ENCODE measurements at regions not wholly inside any gene's neighbourhood (a gene's known extent, or its start where the extent isn't known, plus 50 kb on each side); places are given as distances from the start of the nearest gene placed in this dataset.

- 77% methylated on average over 2 of the region's 2 CpGs for WGBS (ENCODE audit: low lambda C conversion rate)
- Histone ChIP-seq H3K9me3 (0 out of 2 replicates have a peak, but pooled peaks cover 3% of the 10 kb centered on the region), H3K4me3 (ENCODE audit: low read depth in 2 of 2, low read length in 1 of 2) (no peak overlapping the region), H3K27me3 (ENCODE audit: insufficient read depth) (no peaks in the 10 kb centered on the region), H3F3A (replicated peaks; ENCODE audit: insufficient read depth) (no peaks in the 10 kb centered on the region), H3K9me2 (no peaks in the 10 kb centered on the region), H3K4me2 (no peak overlapping the region), H3K79me2 (ENCODE audit: insufficient read depth) (no peaks in the 10 kb centered on the region), H3K36me3 (replicated peaks in 1 of 2; ENCODE audit: control insufficient read depth in 1 of 2, insufficient read depth in 2 of 2, low read length in 1 of 2) (no peaks in the 10 kb centered on the region), H3K4me1 (ENCODE audit: control insufficient read depth in 1 of 2, insufficient read depth in 2 of 2, low read depth in 1 of 2, low read length in 1 of 2) (no peaks in the 10 kb centered on the region), H3K27ac (ENCODE audit: low read depth in 2 of 2, low read length in 1 of 2) (no peak overlapping the region), H4K20me1 (ENCODE audit: insufficient read depth) (no peaks in the 10 kb centered on the region), H2AFZ (ENCODE audit: low read depth) (no peak overlapping the region), H3K9ac (no peak overlapping the region)
- POLR2A ChIA-PET: no interaction called here
- CTCF ChIA-PET: no interaction called here
- TF ChIP-seq RFX5 (IDR thresholded peaks at IDR 0.05; ENCODE audit: low read length) (no peak), JUND (IDR thresholded peaks at IDR 0.05) (no peak), RCOR1 (IDR thresholded peaks at IDR 0.05; ENCODE audit: low read length) (no peak), SMC3 (IDR thresholded peaks at IDR 0.05; ENCODE audit: low read depth, low read length) (no peak), ELF1 (IDR thresholded peaks at IDR 0.05) (no peak)
- no peak for DNase-seq
These were observed 246.9 kb upstream of the SYT1 start for GRCh38 chr12:78617683-78618082.

DNA sequence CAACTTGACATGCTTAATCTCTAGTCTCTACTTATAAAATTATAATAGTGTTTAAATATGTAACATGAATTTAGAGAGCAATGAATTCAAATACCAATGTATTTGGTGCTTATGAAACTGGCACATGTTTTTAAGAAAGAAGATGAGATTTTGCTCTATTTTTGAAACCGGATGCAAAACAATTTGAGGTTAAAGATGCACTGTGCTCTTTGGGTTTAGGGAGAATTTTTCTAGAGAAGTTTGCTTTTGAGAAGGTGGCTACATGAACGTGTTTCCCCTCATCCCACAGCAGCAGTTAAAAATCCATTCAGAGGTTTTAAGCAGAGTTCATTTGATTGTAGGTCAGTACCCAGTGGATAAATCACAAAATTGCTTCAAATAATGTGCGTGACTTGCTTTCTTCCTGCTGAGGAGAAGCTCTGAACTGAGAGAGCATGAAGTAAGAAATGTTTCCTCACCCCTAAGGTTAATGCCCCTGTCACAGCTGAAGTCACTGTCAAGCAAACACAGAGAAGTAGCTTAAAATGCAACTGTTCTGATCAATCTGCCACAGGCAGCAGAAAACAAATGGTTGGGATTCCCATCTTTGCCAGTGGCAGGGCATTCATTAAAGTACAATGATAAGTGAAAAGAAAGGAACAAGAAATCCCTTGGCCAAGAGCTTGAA lies 241.9 kb upstream of the SYT1 start:
- WGBS (ENCODE audit: low lambda C conversion rate): 83% methylated on average over 3 of the region's 3 CpGs
- TF ChIP-seq MAX (IDR thresholded peaks at IDR 0.05; ENCODE audit: low read depth) (no peak), ZBTB33 (IDR thresholded peaks at IDR 0.05; ENCODE audit: borderline replicate concordance, low read depth) (no peak), TCF12 (IDR thresholded peaks at IDR 0.05) (no peak), NRF1 (IDR thresholded peaks at IDR 0.05; ENCODE audit: low read depth, low read length) (no peak), TAF1 (IDR thresholded peaks at IDR 0.05; ENCODE audit: borderline replicate concordance, low read depth, low read length) (no peak), ELF1 (IDR thresholded peaks at IDR 0.05) (no peak), POLR2AphosphoS5 (IDR thresholded peaks at IDR 0.05; ENCODE audit: low read depth, low read length) (no peak), MEF2A (IDR thresholded peaks at IDR 0.05; ENCODE audit: borderline replicate concordance, low read depth) (no peak), CHD2 (IDR thresholded peaks at IDR 0.05; ENCODE audit: low read length, partially characterized antibody) (no peak), SMC3 (IDR thresholded peaks at IDR 0.05; ENCODE audit: low read depth, low read length) (no peak)
- TF ChIP-seq, protein P1, sequence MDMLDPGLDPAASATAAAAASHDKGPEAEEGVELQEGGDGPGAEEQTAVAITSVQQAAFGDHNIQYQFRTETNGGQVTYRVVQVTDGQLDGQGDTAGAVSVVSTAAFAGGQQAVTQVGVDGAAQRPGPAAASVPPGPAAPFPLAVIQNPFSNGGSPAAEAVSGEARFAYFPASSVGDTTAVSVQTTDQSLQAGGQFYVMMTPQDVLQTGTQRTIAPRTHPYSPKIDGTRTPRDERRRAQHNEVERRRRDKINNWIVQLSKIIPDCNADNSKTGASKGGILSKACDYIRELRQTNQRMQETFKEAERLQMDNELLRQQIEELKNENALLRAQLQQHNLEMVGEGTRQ (IDR thresholded peaks at IDR 0.05; ENCODE audit: borderline replicate concordance, low read depth, low read length): no peak
- TF ChIP-seq, protein P2, sequence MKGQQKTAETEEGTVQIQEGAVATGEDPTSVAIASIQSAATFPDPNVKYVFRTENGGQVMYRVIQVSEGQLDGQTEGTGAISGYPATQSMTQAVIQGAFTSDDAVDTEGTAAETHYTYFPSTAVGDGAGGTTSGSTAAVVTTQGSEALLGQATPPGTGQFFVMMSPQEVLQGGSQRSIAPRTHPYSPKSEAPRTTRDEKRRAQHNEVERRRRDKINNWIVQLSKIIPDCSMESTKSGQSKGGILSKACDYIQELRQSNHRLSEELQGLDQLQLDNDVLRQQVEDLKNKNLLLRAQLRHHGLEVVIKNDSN (IDR thresholded peaks at IDR 0.05; ENCODE audit: borderline replicate concordance, low read depth): no peak
- Histone ChIP-seq H3K4me3 (ENCODE audit: low read depth in 2 of 2, low read length in 1 of 2) (no peak overlapping the region), H3F3A (replicated peaks; ENCODE audit: insufficient read depth) (no peaks in the 10 kb centered on the region), H2AFZ (ENCODE audit: low read depth) (peak overlapping the region; percentile 51), H3K79me2 (ENCODE audit: insufficient read depth) (no peaks in the 10 kb centered on the region), H3K36me3 (replicated peaks in 1 of 2; ENCODE audit: control insufficient read depth in 1 of 2, insufficient read depth in 2 of 2, low read length in 1 of 2) (no peaks in the 10 kb centered on the region), H3K4me1 (ENCODE audit: control insufficient read depth in 1 of 2, insufficient read depth in 2 of 2, low read depth in 1 of 2, low read length in 1 of 2) (no peaks in the 10 kb centered on the region), H4K20me1 (ENCODE audit: insufficient read depth) (no peaks in the 10 kb centered on the region), H3K9ac (no peak overlapping the region), H3K9me3 (0 out of 2 replicates have a peak, but pooled peaks cover 3% of the 10 kb centered on the region), H3K27me3 (ENCODE audit: insufficient read depth) (no peaks in the 10 kb centered on the region), H3K4me2 (no peak overlapping the region), H3K9me2 (no peaks in the 10 kb centered on the region), H3K27ac (ENCODE audit: low read depth in 2 of 2, low read length in 1 of 2) (no peak overlapping the region)
- CTCF ChIA-PET: interaction anchor here (1.0 kb wide), 1 partner anchor 60 kb away, joined by 4 read pairs; no protein-coding TSS in a partner anchor
- DNase-seq: no peak
- POLR2A ChIA-PET: no interaction called here
